IMR-90 (cell line): ENCODE measurements at regions not wholly inside any gene's neighbourhood (a gene's known extent, or its start where the extent isn't known, plus 50 kb on each side); places are given as distances from the start of the nearest gene placed in this dataset.

Source experiments
- ATAC-seq: fragments of 200-7000 bp; cut with Tn5 transposase; 2 replicates; pipeline ENCODE4 v1.9.1; 2020; ENCODE audit warnings: low read depth, mild to moderate bottlenecking, moderate library complexity
- BruUV-seq: library from RNA; stranded (reverse); fragments of 400-500 nt; replicated peaks from 2 replicates; lab custom pipeline; 2021; lab: Mats Ljungman, UMichigan
- CTCF ChIA-PET: fragments of 300-600 bp; formaldehyde crosslinking; extraction: SDS; loops from one replicate; lab custom pipeline; 2021; ENCODE audit warnings: antibody characterized with exemption; lab: Yijun Ruan, JAX
- POLR2A ChIA-PET: fragments of 300-600 bp; sonication (Branson Sonifier 250); formaldehyde crosslinking; loops from one replicate; lab custom pipeline; 2022; ENCODE audit warnings: antibody characterized with exemption; ENCODE audit not compliant: unreplicated experiment; lab: Charles Lee
- DNase-seq: peaks from one replicate; pipeline ENCODE4 v3.0.0; 2013
- H2AFZ ChIP-seq: replicated peaks from 2 replicates; pipeline ENCODE3; 2013; ENCODE audit warnings: low read length, mild to moderate bottlenecking; ENCODE audit not compliant: poor library complexity
- H2AK5ac ChIP-seq: 2 replicates; pipeline ENCODE4 v1.6.1; 2013; ENCODE audit warnings: low read depth, low read length, inconsistent platforms
- H2AK9ac ChIP-seq: replicated peaks from 2 replicates; pipeline ENCODE3; 2013; ENCODE audit warnings: mild to moderate bottlenecking, low read depth, low read length, moderate library complexity; ENCODE audit not compliant: poor library complexity
- H2BK120ac ChIP-seq: 2 replicates; pipeline ENCODE4 v1.6.1; 2013; ENCODE audit warnings: low read depth, low read length, inconsistent platforms
- H2BK15ac ChIP-seq: 3 replicates; pipeline ENCODE4 v1.6.1; 2013; ENCODE audit warnings: low read depth, low read length, inconsistent platforms
- H2BK20ac ChIP-seq: 2 replicates; pipeline ENCODE4 v1.6.1; 2013; ENCODE audit warnings: low read depth, mild to moderate bottlenecking, inconsistent platforms, low read length, moderate library complexity
- H2BK5ac ChIP-seq: 2 replicates; pipeline ENCODE4 v1.6.1; 2013; ENCODE audit warnings: mild to moderate bottlenecking, low read depth, low read length, inconsistent platforms; ENCODE audit not compliant: poor library complexity, severe bottlenecking
- H3K14ac ChIP-seq: replicated peaks from 2 replicates; pipeline ENCODE4 v1.6.1; 2013; ENCODE audit warnings: low read depth, low read length, inconsistent platforms
- H3K18ac ChIP-seq: 2 replicates; pipeline ENCODE4 v1.6.1; 2013; ENCODE audit warnings: low read depth, low read length, control low read depth
- H3K23ac ChIP-seq: 2 replicates; pipeline ENCODE4 v1.6.1; 2013; ENCODE audit warnings: low read depth, low read length, inconsistent platforms
- H3K27ac ChIP-seq: 2 replicates; pipeline ENCODE4 v1.5.1; 2013; ENCODE audit warnings: mild to moderate bottlenecking, control low read depth, low read length; ENCODE audit not compliant: insufficient read depth
- H3K27me3 ChIP-seq: 2 replicates; pipeline ENCODE4 v1.6.1; 2013; ENCODE audit warnings: low read length; ENCODE audit not compliant: control insufficient read depth, insufficient read depth
- H3K36me3 ChIP-seq: 2 replicates; pipeline ENCODE4 v1.6.1; 2013; ENCODE audit warnings: low read length, mixed read lengths; ENCODE audit not compliant: control insufficient read depth, insufficient read depth
- H3K4ac ChIP-seq: 2 replicates; pipeline ENCODE4 v1.6.1; 2013; ENCODE audit warnings: low read depth, low read length, inconsistent platforms
- H3K4me1 ChIP-seq: 2 replicates; pipeline ENCODE4 v1.6.1; 2013; ENCODE audit warnings: low read length, mixed read lengths; ENCODE audit not compliant: control insufficient read depth, insufficient read depth
- H3K4me2 ChIP-seq: 2 replicates; pipeline ENCODE4 v1.6.1; 2013; ENCODE audit warnings: low read depth, mild to moderate bottlenecking, control low read depth, low read length, moderate library complexity
- H3K4me3 ChIP-seq: 2 replicates; pipeline ENCODE4 v1.5.1; 2013; ENCODE audit warnings: low read depth, mild to moderate bottlenecking, control low read depth, low read length, moderate library complexity; ENCODE audit not compliant: insufficient read depth
- H3K56ac ChIP-seq: 2 replicates; pipeline ENCODE4 v1.6.1; 2013; ENCODE audit warnings: low read length, inconsistent platforms; ENCODE audit not compliant: insufficient read depth; ENCODE audit errors: extremely low read depth
- H3K79me1 ChIP-seq, 2 experiments: 2 replicates each; pipeline ENCODE4 v1.6.1; 2013; ENCODE audit warnings: low read length in 2 of 2, inconsistent platforms in 1 of 2, low read depth in 1 of 2
- H3K9ac ChIP-seq: 2 replicates; pipeline ENCODE4 v1.6.1; 2013; ENCODE audit warnings: low read depth, low read length, control low read depth
- H3K9me1 ChIP-seq: 2 replicates; pipeline ENCODE4 v1.6.1; 2013; ENCODE audit warnings: low read length, inconsistent platforms; ENCODE audit not compliant: insufficient read depth
- H3K9me3 ChIP-seq: 2 replicates; pipeline ENCODE4 v1.6.1; 2013; ENCODE audit warnings: low read length; ENCODE audit not compliant: control insufficient read depth, insufficient read depth
- H4K20me1 ChIP-seq: 2 replicates; pipeline ENCODE4 v1.6.1; 2013; ENCODE audit warnings: low read length, inconsistent platforms; ENCODE audit not compliant: insufficient read depth
- H4K5ac ChIP-seq: 2 replicates; pipeline ENCODE4 v1.6.1; 2013; ENCODE audit warnings: mild to moderate bottlenecking, low read depth, low read length, control low read depth
- H4K8ac ChIP-seq, 2 experiments: 2 replicates each; pipeline ENCODE4 v1.6.1; 2013; ENCODE audit warnings: low read depth in 2 of 2, low read length in 2 of 2, control low read depth in 1 of 2, inconsistent platforms in 1 of 2
- H4K91ac ChIP-seq: 2 replicates; pipeline ENCODE4 v1.6.1; 2013; ENCODE audit warnings: low read depth, low read length, inconsistent platforms; ENCODE audit not compliant: insufficient read depth
- CEBPB ChIP-seq: IDR thresholded peaks from 2 replicates; pipeline ENCODE4 v1.6.1; 2012; ENCODE audit warnings: low read depth, low read length, improper control_type of control experiment
- CTCF ChIP-seq: conservative IDR thresholded peaks from 2 replicates; pipeline ENCODE4 v1.5.1; 2012; ENCODE audit warnings: mild to moderate bottlenecking, low read depth, low read length, improper control_type of control experiment
- MAFK ChIP-seq: IDR thresholded peaks from 2 replicates; pipeline ENCODE4 v1.6.1; 2012; ENCODE audit warnings: low read depth, low read length, improper control_type of control experiment
- MXI1 ChIP-seq: IDR thresholded peaks from 2 replicates; pipeline ENCODE4 v1.6.1; 2012; ENCODE audit warnings: low read depth, mild to moderate bottlenecking, low read length, moderate library complexity, borderline replicate concordance
- NFE2L2 ChIP-seq: fragments of 150-350 bp; IDR thresholded peaks from 2 replicates; pipeline ENCODE4 v1.6.1; 2016; ENCODE audit warnings: low read depth, mild to moderate bottlenecking, low read length
- RAD21 ChIP-seq: IDR thresholded peaks from 2 replicates; pipeline ENCODE4 v1.6.1; 2012; ENCODE audit warnings: low read length, improper control_type of control experiment
- RFX5 ChIP-seq: IDR thresholded peaks from 2 replicates; pipeline ENCODE4 v1.8.0; 2012; ENCODE audit warnings: low read depth, mild to moderate bottlenecking, low read length, moderate library complexity
- SMC3 ChIP-seq: fragments of 150-350 bp; IDR thresholded peaks from 2 replicates; pipeline ENCODE4 v1.6.1; 2016; ENCODE audit warnings: low read depth, mild to moderate bottlenecking, antibody characterized with exemption, low read length, moderate library complexity
- USF2 ChIP-seq: fragments of 150-350 bp; IDR thresholded peaks from 2 replicates; pipeline ENCODE4 v1.6.1; 2017; ENCODE audit warnings: mild to moderate bottlenecking, antibody characterized with exemption, low read length, low read depth
- WGBS, 2 experiments: methylation state at CpG; one replicate each; pipeline versions ENCODE4 v1.1.5 to v1.1.7; 2013; ENCODE audit warnings: missing lambda C conversion rate in 2 of 2; ENCODE audit not compliant: insufficient read length in 1 of 2; ENCODE audit errors: extremely low coverage in 2 of 2; 5-methylcytosine and 5-hydroxymethylcytosine counted together
- dilution Hi-C: fragments of 300-500 bp; cut with HindIII; formaldehyde crosslinking; loops from one replicate; pipeline ENCODE4 v1.14.3; 2018; ENCODE audit warnings: low sequenced_read_pairs; ENCODE audit not compliant: unreplicated experiment
- in situ Hi-C: fragments of 300-500 bp; cut with MboI; formaldehyde crosslinking; loops from 3 replicates; pipeline ENCODE4 v1.14.3; 2019; ENCODE audit warnings: low sequenced_read_pairs, inconsistent platforms, mixed read lengths
- intact Hi-C: fragments of 100-400 bp; cut with micrococcal nuclease; formaldehyde crosslinking; loops from 2 replicates; pipeline ENCODE4 v1.10.0; 2022

GRCh38 chr10:131847241-131847783, 53.5 kb upstream of the PPP2R2D start:
- no peak for ATAC-seq
- Histone ChIP-seq H2AK5ac (no peak overlapping the region), H2AK9ac (no peak overlapping the region), H3K27me3 (no peaks in the 10 kb centered on the region), H2BK120ac (no peak overlapping the region), H2BK15ac (no peak overlapping the region), H4K8ac (no peak overlapping the region), H3K23ac (no peak overlapping the region), H3K79me1 (no peaks in the 10 kb centered on the region), H4K91ac (no peak overlapping the region), H4K5ac (no peak overlapping the region), H3K9me3 (peaks cover 51% of the 10 kb centered on the region), H3K9me1 (no peaks in the 10 kb centered on the region), H3K14ac (no peak overlapping the region), H3K9ac (no peak overlapping the region), H3K4me2 (no peak overlapping the region), H3K56ac (no peak overlapping the region), H3K36me3 (no peaks in the 10 kb centered on the region), H2AFZ (no peak overlapping the region), H3K18ac (no peak overlapping the region), H3K4me1 (no peaks in the 10 kb centered on the region), H3K27ac (no peak overlapping the region), H3K4me3 (no peak overlapping the region), H4K20me1 (no peaks in the 10 kb centered on the region), H3K4ac (no peak overlapping the region), H2BK5ac (no peak overlapping the region), H2BK20ac (no peak overlapping the region)
- in situ Hi-C loops, result no loop called here
- no peak for DNase-seq
- POLR2A ChIA-PET, result no interaction called here
- no peak for TF ChIP-seq MAFK
- no peak for TF ChIP-seq SMC3
- TF ChIP-seq RFX5, result no peak
- TF ChIP-seq CTCF, result no peak
- no peak for TF ChIP-seq NFE2L2
- TF ChIP-seq RAD21, result no peak
- no peak for TF ChIP-seq MXI1
- no peak for TF ChIP-seq USF2
- TF ChIP-seq CEBPB, result no peak
- CTCF ChIA-PET, result no interaction called here
- dilution Hi-C loops, result no loop called here
- intact Hi-C loops, result no loop called here
- BruUV-seq, result no TSS peak
- WGBS, 2 experiments, result 52% methylated on average over 17 of the region's 25 CpGs; no CpG with 5 or more reads in 1 of the 2 experiments
